ENCODE measurements at regions not wholly inside any gene's neighbourhood (a gene's known extent, or its start where the extent isn't known, plus 50 kb on each side); places are given as distances from the start of the nearest gene placed in this dataset.
"Not testable (repeated sequence)": the region's sequence is repeated elsewhere in the genome, so short reads cannot be mapped to it uniquely, and the experiment has no call there.

- no peak for DNase-seq (ENCODE audit: low spot score)
- intact Hi-C loops (cut with DNase I): no loop called here
Observed at GRCh38 chr1:14392161-14392858, 206.2 kb upstream of the KAZN start.

GRCh38 chr1:14392859-14393365, 205.6 kb upstream of the KAZN start:
- no peak for DNase-seq (ENCODE audit: low spot score)
- intact Hi-C loops (cut with DNase I): no loop called here

GRCh38 chr1:14396100-14396499, 202.4 kb upstream of the KAZN start:
- intact Hi-C loops (cut with DNase I): no loop called here
- no peak for DNase-seq (ENCODE audit: low spot score)

- DNase-seq (ENCODE audit: low spot score): no peak
- intact Hi-C loops (cut with DNase I): no loop called here
Observed at GRCh38 chr1:14403961-14404645, 194.4 kb upstream of the KAZN start.

- intact Hi-C loops (cut with DNase I): no loop called here
- DNase-seq (ENCODE audit: low spot score): no peak
Observed at GRCh38 chr1:14404862-14405301, 193.6 kb upstream of the KAZN start.

- intact Hi-C loops (cut with DNase I): no loop called here
- DNase-seq (ENCODE audit: low spot score): no peak
Observed at GRCh38 chr1:14412235-14412634, 186.2 kb upstream of the KAZN start.

- intact Hi-C loops (cut with DNase I): no loop called here
- DNase-seq (ENCODE audit: low spot score): no peak
Observed at GRCh38 chr1:14413819-14414490, 184.5 kb upstream of the KAZN start.

GRCh38 chr1:14415396-14415795, 183.1 kb upstream of the KAZN start:
- intact Hi-C loops (cut with DNase I): no loop called here
- no peak for DNase-seq (ENCODE audit: low spot score)

GRCh38 chr1:14419778-14420218, 178.7 kb upstream of the KAZN start:
- DNase-seq (ENCODE audit: low spot score); intact Hi-C loops (cut with DNase I): not testable (repeated sequence)

- no peak for DNase-seq (ENCODE audit: low spot score)
- intact Hi-C loops (cut with DNase I): no loop called here
Observed at GRCh38 chr1:14420686-14421085, 177.8 kb upstream of the KAZN start.

GRCh38 chr1:14421295-14421976, 177.0 kb upstream of the KAZN start:
- intact Hi-C loops (cut with DNase I): no loop called here
- DNase-seq (ENCODE audit: low spot score): no peak

- intact Hi-C loops (cut with DNase I): no loop called here
- no peak for DNase-seq (ENCODE audit: low spot score)
Observed at GRCh38 chr1:14421977-14422609, 176.4 kb upstream of the KAZN start.

- no peak for DNase-seq (ENCODE audit: low spot score)
- intact Hi-C loops (cut with DNase I): no loop called here
Observed at GRCh38 chr1:14424325-14425002, 174.0 kb upstream of the KAZN start.

GRCh38 chr1:14426854-14427253, 171.6 kb upstream of the KAZN start:
- intact Hi-C loops (cut with DNase I): no loop called here
- DNase-seq (ENCODE audit: low spot score): no peak

GRCh38 chr1:14429577-14429976, 168.9 kb upstream of the KAZN start:
- intact Hi-C loops (cut with DNase I): no loop called here

GRCh38 chr1:14432728-14433127, 165.8 kb upstream of the KAZN start:
- intact Hi-C loops (cut with DNase I); DNase-seq (ENCODE audit: low spot score): not testable (repeated sequence)

More at GRCh38 chr1:14429577-14429976, 168.9 kb upstream of the KAZN start:
- DNase-seq (ENCODE audit: low spot score): no peak

GRCh38 chr1:14435368-14436023, 163.0 kb upstream of the KAZN start:
- intact Hi-C loops (cut with DNase I): no loop called here
- DNase-seq (ENCODE audit: low spot score): no peak

GRCh38 chr1:14437417-14437918, 161.0 kb upstream of the KAZN start:
- intact Hi-C loops (cut with DNase I): no loop called here

More at GRCh38 chr1:14437417-14437918, 161.0 kb upstream of the KAZN start:
- no peak for DNase-seq (ENCODE audit: low spot score)

All from cardiac septum (tissue), 1 donor.